C4-2B (cell line): ENCODE measurements at regions not wholly inside any gene's neighbourhood (a gene's known extent, or its start where the extent isn't known, plus 50 kb on each side); places are given as distances from the start of the nearest gene placed in this dataset.

Source experiments
- H3K27ac ChIP-seq: fragments of 450-650 bp; 2 replicates; pipeline ENCODE4 v1.5.1; 2017
- ZFX ChIP-seq: fragments of 450-650 bp; IDR thresholded peaks from 2 replicates; pipeline ENCODE4 v1.6.1; 2017
- TF ChIP-seq, protein P1 (sequence below): fragments of 450-650 bp; conservative IDR thresholded peaks from 2 replicates; pipeline ENCODE4 v1.5.1; 2017; ENCODE audit warnings: mild to moderate bottlenecking

DNA sequence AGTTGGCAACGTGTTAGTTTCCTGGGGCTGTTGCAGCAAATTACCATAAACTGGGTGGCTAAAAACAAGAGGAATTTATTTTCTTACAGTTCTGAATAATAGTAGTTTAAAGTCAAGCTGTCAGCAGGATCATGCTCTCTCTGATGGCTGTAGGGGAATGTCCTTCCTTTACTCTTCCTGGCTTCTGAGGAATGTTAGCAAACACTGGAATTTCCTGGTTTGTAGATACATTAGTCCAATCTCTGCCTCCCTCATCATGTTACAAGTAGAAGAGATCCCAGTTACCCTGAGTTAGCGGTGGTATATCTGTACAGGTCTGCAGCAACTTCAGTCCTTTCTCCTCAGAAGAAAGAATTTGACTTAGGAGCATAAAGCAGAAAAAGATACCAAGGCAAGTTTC is 2249.1 kb downstream of the NCAM2 start:
- TF ChIP-seq, protein P1, sequence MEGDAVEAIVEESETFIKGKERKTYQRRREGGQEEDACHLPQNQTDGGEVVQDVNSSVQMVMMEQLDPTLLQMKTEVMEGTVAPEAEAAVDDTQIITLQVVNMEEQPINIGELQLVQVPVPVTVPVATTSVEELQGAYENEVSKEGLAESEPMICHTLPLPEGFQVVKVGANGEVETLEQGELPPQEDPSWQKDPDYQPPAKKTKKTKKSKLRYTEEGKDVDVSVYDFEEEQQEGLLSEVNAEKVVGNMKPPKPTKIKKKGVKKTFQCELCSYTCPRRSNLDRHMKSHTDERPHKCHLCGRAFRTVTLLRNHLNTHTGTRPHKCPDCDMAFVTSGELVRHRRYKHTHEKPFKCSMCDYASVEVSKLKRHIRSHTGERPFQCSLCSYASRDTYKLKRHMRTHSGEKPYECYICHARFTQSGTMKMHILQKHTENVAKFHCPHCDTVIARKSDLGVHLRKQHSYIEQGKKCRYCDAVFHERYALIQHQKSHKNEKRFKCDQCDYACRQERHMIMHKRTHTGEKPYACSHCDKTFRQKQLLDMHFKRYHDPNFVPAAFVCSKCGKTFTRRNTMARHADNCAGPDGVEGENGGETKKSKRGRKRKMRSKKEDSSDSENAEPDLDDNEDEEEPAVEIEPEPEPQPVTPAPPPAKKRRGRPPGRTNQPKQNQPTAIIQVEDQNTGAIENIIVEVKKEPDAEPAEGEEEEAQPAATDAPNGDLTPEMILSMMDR: no peak
- no peak for TF ChIP-seq ZFX
- H3K27ac ChIP-seq: no peak overlapping the region

DNA sequence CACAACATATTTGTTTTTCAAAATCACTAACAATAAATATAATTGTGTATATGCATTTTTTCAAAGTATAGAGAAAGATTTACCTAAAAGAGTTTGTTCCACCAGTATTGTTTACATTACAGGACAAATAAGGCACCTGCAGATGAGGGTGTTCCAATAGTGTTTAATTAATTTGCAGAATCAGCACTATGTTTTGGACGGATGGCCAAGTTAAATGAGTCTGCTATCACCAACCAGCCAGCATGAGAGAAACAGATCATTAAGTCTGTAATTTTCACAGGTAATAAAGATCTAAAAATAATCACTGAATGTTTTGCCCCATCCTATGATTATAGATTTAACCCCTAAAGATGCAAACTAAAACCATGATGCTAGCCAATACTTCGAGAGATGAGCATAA is 2247.0 kb downstream of the NCAM2 start:
- H3K27ac ChIP-seq: no peak overlapping the region
- TF ChIP-seq, protein P1: no peak
- TF ChIP-seq ZFX: no peak

DNA sequence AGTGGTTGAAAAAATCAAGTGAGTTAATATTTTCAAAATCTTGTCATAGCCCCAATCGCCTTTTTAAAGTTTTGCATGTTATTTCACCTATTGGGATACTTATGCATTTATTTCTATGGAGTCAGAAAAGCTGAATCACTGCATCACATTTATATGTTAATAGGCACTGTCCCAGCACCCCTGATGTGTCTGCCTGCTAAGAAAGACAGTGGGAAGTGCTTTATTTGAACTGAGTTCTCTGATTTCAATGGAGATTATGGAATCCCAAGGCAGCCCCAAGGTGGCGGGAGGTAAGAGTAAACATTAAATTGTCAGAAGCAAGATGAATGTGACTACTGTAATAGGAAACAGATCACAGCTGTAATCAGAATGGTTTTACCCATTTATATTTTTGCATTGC is 2225.7 kb downstream of the NCAM2 start:
- H3K27ac ChIP-seq: no peak overlapping the region

DNA sequence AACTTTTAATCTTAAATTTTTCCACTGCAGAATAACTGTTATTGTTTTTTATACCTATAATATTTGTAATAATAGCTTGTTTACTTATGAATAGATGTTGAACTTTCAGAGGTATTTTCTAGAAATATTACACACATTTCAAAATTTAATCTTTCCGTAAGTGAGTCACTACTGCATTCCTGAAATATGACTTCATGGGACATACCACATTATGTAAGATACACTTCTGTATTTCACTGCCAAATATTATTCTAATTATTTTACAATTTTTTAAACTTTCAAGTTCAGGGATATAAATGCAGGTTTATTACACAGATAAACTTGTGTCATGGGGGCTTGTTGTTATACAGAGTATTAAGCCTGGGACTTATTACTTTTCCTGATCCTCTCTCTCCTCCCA is 2220.5 kb downstream of the NCAM2 start:
- TF ChIP-seq, protein P1: no peak
- no peak for TF ChIP-seq ZFX
- H3K27ac ChIP-seq: no peak overlapping the region

More for the DNA sequence above, 2225.7 kb downstream of the NCAM2 start:
- TF ChIP-seq, protein P1: no peak
- no peak for TF ChIP-seq ZFX

DNA sequence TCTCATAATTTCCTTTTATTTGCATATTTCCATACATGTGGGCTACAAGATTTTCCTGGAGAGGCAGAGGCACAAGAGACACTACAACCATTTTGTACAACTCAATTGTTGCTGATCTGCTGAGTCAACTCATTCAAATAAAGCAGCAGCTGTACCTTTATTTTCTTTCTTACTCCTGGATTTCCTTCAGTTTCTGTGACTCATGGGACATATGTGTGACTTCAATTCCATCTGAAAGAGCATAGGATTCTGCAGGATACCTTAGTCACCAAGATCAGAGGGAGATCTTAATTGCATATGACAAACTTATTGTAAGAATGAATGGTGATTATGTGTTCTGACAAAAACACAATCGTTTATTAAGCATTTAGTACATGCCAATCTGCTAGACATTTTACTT is 2219.4 kb downstream of the NCAM2 start:
- H3K27ac ChIP-seq: no peak overlapping the region
- TF ChIP-seq, protein P1: no peak

DNA sequence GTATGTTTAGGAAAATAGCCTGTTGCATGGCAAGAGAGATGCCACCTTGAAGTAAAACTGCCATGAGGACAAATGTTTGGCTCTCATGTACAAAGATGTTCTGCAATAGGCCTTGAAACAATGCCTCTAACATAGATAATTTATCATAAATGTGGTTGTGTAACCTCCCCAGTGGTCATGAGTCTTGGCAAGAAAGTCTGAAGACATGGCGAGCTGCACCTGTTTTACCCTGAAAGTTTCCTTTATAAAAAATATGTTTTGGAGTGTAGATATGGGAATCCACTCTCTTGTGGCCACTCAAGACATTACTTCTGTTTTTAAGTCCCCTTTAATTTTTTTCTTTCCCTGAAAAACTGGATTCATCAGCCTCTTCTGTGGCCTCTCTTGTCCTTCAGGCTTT is 2217.1 kb downstream of the NCAM2 start:
- no peak overlapping the region for H3K27ac ChIP-seq
- no peak for TF ChIP-seq ZFX
- TF ChIP-seq, protein P1: no peak
